GM19397 (cell line): ENCODE measurements at regions not wholly inside any gene's neighbourhood (a gene's known extent, or its start where the extent isn't known, plus 50 kb on each side); places are given as distances from the start of the nearest gene placed in this dataset.
"Not testable (repeated sequence)": the region's sequence is repeated elsewhere in the genome, so short reads cannot be mapped to it uniquely, and the experiment has no call there.

Source experiments
- ATAC-seq: cut with Tn5 transposase; IDR thresholded peaks from one replicate; pipeline ENCODE4 v1.9.1; 2021; ENCODE audit warnings: mild to moderate bottlenecking, moderate library complexity; ENCODE audit not compliant: unreplicated experiment

GRCh38 chr9:117649126-117649525, 55.1 kb upstream of the TLR4 start:
- no peak for ATAC-seq

- no peak for ATAC-seq
Measured at GRCh38 chr9:117644932-117645636, 59.1 kb upstream of the TLR4 start.

- peak; percentile 70 for ATAC-seq
Measured at GRCh38 chr9:117644133-117644931, 59.9 kb upstream of the TLR4 start.

- no peak for ATAC-seq
Measured at GRCh38 chr9:117643288-117643654, 60.9 kb upstream of the TLR4 start.

- ATAC-seq: not testable (repeated sequence)
Measured at GRCh38 chr9:117642571-117643287, 61.5 kb upstream of the TLR4 start.

GRCh38 chr9:117636681-117637080, 67.5 kb upstream of the TLR4 start:
- ATAC-seq: no peak

GRCh38 chr9:117625154-117625553, 79.0 kb upstream of the TLR4 start:
- ATAC-seq: no peak

GRCh38 chr9:117624106-117624505, 80.1 kb upstream of the TLR4 start:
- no peak for ATAC-seq

- no peak for ATAC-seq
Measured at GRCh38 chr9:117622347-117622746, 81.9 kb upstream of the TLR4 start.

- no peak for ATAC-seq
Measured at GRCh38 chr9:117616431-117616831, 87.8 kb upstream of the TLR4 start.

GRCh38 chr9:117612317-117612716, 91.9 kb upstream of the TLR4 start:
- no peak for ATAC-seq

- ATAC-seq: no peak
Measured at GRCh38 chr9:117597977-117598376, 106.2 kb upstream of the TLR4 start.

- no peak for ATAC-seq
Measured at GRCh38 chr9:117596678-117597077, 107.5 kb upstream of the TLR4 start.

- ATAC-seq: no peak
Measured at GRCh38 chr9:117595650-117596049, 108.6 kb upstream of the TLR4 start.

GRCh38 chr9:117587263-117587662, 116.9 kb upstream of the TLR4 start:
- ATAC-seq: no peak

GRCh38 chr9:117574099-117574498, 130.1 kb upstream of the TLR4 start:
- ATAC-seq: no peak

GRCh38 chr9:117564839-117565238, 139.4 kb upstream of the TLR4 start:
- ATAC-seq: no peak

- ATAC-seq: no peak
Measured at GRCh38 chr9:117561761-117562160, 142.4 kb upstream of the TLR4 start.

GRCh38 chr9:117555964-117556629, 141.2 kb upstream of the ASTN2 start:
- ATAC-seq: peak; percentile 84

- ATAC-seq: no peak
Measured at GRCh38 chr9:117552811-117553210, 138.0 kb upstream of the ASTN2 start.

- ATAC-seq: no peak
Measured at GRCh38 chr9:117551171-117551570, 136.3 kb upstream of the ASTN2 start.
